HepG2 (cell line): ENCODE measurements at regions not wholly inside any gene's neighbourhood (a gene's known extent, or its start where the extent isn't known, plus 50 kb on each side); places are given as distances from the start of the nearest gene placed in this dataset.

ENCODE experiments used
- DDIT3 ChIP-seq: sonication (generic); formaldehyde crosslinking; IDR thresholded peaks from 2 replicates; pipeline ENCODE4 v1.4.0; 2020; ENCODE audit warnings: mild to moderate bottlenecking, missing genetic modification reagents
- DMAP1 ChIP-seq: IDR thresholded peaks from 2 replicates; pipeline ENCODE4 v1.6.1; 2016
- HMGXB4 ChIP-seq, 2 experiments: sonication (generic) in 1 of 2; formaldehyde crosslinking in 1 of 2; IDR thresholded peaks; 2 replicates each; pipeline versions ENCODE4 v1.4.0 to v1.6.1; 2018 to 2020; ENCODE audit warnings: missing genetic modification reagents in 2 of 2, borderline replicate concordance in 1 of 2, low read depth in 1 of 2, mild to moderate bottlenecking in 1 of 2, missing biosample characterization in 1 of 2
- KLF16 ChIP-seq, 2 experiments: sonication (generic) in 1 of 2; formaldehyde crosslinking in 1 of 2; IDR thresholded peaks; 2 replicates each; pipeline versions ENCODE4 v1.6.1 to v1.8.0; 2016 to 2023; ENCODE audit warnings: missing genetic modification reagents in 2 of 2, missing compliant biosample characterization in 1 of 2
- MED1 ChIP-seq: sonication (generic); formaldehyde crosslinking; IDR thresholded peaks from 2 replicates; pipeline ENCODE4 v1.4.0; 2020; ENCODE audit warnings: missing genetic modification reagents
- NFATC3 ChIP-seq: sonication (generic); formaldehyde crosslinking; IDR thresholded peaks from 2 replicates; pipeline ENCODE4 v1.5.1; 2020; ENCODE audit warnings: mild to moderate bottlenecking, missing genetic modification reagents
- SAP130 ChIP-seq: IDR thresholded peaks from 2 replicates; pipeline ENCODE4 v1.6.1; 2016; ENCODE audit warnings: low read depth
- SRSF9 ChIP-seq: fragments of 200-400 bp; formaldehyde crosslinking; IDR thresholded peaks from 2 replicates; pipeline ENCODE4 v1.6.1; 2018; ENCODE audit warnings: borderline replicate concordance, mild to moderate bottlenecking, low read depth, low read length; ENCODE audit not compliant: insufficient read depth, poor library complexity, severe bottlenecking
- TARDBP ChIP-seq: sonication (generic); formaldehyde crosslinking; IDR thresholded peaks from 2 replicates; pipeline ENCODE4 v1.8.0; 2022; ENCODE audit warnings: mild to moderate bottlenecking, missing genetic modification reagents
- TEAD3 ChIP-seq: optimal IDR thresholded peaks from 2 replicates; pipeline ENCODE3; 2016; ENCODE audit warnings: borderline replicate concordance
- YEATS4 ChIP-seq: sonication (generic); formaldehyde crosslinking; IDR thresholded peaks from 2 replicates; pipeline ENCODE4 v1.4.0; 2020; ENCODE audit warnings: missing genetic modification reagents, borderline replicate concordance
- ZBTB21 ChIP-seq: sonication (generic); formaldehyde crosslinking; IDR thresholded peaks from 2 replicates; pipeline ENCODE4 v1.4.0; 2020; ENCODE audit warnings: missing genetic modification reagents
- ZBTB34 ChIP-seq: sonication (generic); formaldehyde crosslinking; IDR thresholded peaks from 2 replicates; pipeline ENCODE4 v1.8.0; 2022; ENCODE audit warnings: mild to moderate bottlenecking, missing genetic modification reagents
- ZNF10 ChIP-seq: sonication (generic); formaldehyde crosslinking; IDR thresholded peaks from 2 replicates; pipeline ENCODE4 v1.4.0; 2020; ENCODE audit warnings: mild to moderate bottlenecking, low read depth, missing genetic modification reagents, borderline replicate concordance
- ZNF230 ChIP-seq: sonication (generic); formaldehyde crosslinking; IDR thresholded peaks from 2 replicates; pipeline ENCODE4 v1.4.0; 2020; ENCODE audit warnings: mild to moderate bottlenecking, missing genetic modification reagents
- ZNF331 ChIP-seq: sonication (generic); formaldehyde crosslinking; IDR thresholded peaks from 2 replicates; pipeline ENCODE4 v1.4.0; 2020; ENCODE audit warnings: missing genetic modification reagents
- ZNF740 ChIP-seq: sonication (generic); formaldehyde crosslinking; IDR thresholded peaks from 2 replicates; pipeline ENCODE4 v1.4.0; 2020; ENCODE audit warnings: missing genetic modification reagents
- ZNF746 ChIP-seq: sonication (generic); formaldehyde crosslinking; IDR thresholded peaks from 2 replicates; pipeline ENCODE4 v1.8.0; 2022; ENCODE audit warnings: mild to moderate bottlenecking, missing genetic modification reagents
- ZNF792 ChIP-seq: IDR thresholded peaks from 2 replicates; pipeline ENCODE4 v1.6.1; 2016
- TF ChIP-seq, protein P1 (sequence below): IDR thresholded peaks from 2 replicates; pipeline ENCODE4 v1.6.1; 2018; ENCODE audit warnings: missing genetic modification reagents, mild to moderate bottlenecking, missing compliant biosample characterization
- TF ChIP-seq, protein P2 (sequence below): sonication (generic); formaldehyde crosslinking; IDR thresholded peaks from 2 replicates; pipeline ENCODE4 v1.5.0; 2020; ENCODE audit warnings: mild to moderate bottlenecking, missing genetic modification reagents

DNA sequence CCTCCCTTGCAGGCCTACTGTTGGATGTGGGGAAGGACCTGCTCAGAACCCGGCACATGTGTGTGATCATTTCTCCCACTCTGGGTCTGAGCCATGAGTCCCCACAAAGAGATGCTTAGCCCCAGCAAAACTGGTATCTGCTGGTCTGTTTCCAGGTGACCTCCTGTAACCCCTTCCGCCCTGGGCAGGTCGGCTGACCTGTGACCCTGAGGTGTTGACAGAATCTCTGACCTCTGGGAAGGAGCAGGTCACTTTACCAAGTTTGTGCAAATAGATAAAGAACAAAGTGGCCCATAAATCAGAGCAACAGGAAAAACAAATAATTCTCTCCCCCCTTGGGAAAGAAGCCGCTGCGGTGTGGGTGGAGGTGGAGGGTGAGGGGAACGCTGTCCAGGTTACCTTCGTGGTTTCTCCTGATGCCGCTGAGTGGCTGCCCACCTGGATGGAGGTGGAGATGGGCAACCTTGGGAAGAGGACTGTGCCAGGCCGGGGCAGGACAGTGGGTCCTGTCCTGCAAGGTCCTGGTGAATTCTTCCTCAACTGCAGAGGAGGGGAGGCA lies 174.0 kb upstream of the MYCN start (continued):
- TF ChIP-seq, protein P1, sequence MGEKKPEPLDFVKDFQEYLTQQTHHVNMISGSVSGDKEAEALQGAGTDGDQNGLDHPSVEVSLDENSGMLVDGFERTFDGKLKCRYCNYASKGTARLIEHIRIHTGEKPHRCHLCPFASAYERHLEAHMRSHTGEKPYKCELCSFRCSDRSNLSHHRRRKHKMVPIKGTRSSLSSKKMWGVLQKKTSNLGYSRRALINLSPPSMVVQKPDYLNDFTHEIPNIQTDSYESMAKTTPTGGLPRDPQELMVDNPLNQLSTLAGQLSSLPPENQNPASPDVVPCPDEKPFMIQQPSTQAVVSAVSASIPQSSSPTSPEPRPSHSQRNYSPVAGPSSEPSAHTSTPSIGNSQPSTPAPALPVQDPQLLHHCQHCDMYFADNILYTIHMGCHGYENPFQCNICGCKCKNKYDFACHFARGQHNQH (CRISPR knock-in tag), result peak; percentile 82
- TF ChIP-seq SAP130 (peak; percentile 65), ZNF740 (peak; percentile 88; the same call in 1 of the 2 replicates), ZNF10 (no peak), TARDBP (CRISPR knock-in tag) (peak; percentile 98), ZBTB34 (CRISPR knock-in tag) (peak; percentile 86), DDIT3 (no peak), YEATS4 (CRISPR knock-in tag) (no peak), TEAD3 (CRISPR knock-in tag) (peak; percentile 72), SRSF9 (no peak), ZBTB21 (no peak), ZNF230 (CRISPR knock-in tag) (no peak), KLF16 (CRISPR knock-in tag; IDR thresholded peaks at IDR 0.05) (peak in 1 of 2 experiments; percentile 94; a peak in 2 of 4 replicates), NFATC3 (CRISPR knock-in tag) (peak; percentile 85; the same call in 1 of the 2 replicates), ZNF331 (CRISPR knock-in tag) (peak; percentile 77), DMAP1 (CRISPR knock-in tag) (no peak), ZNF792 (CRISPR knock-in tag) (peak; percentile 55; the same call in 1 of the 2 replicates), HMGXB4 (CRISPR knock-in tag; IDR thresholded peaks at IDR 0.05; ENCODE audit: borderline replicate concordance in 1 of 2, low read depth in 1 of 2) (no peak), ZNF746 (CRISPR knock-in tag) (0 out of 2 replicates have a peak, but pooled peaks have one; percentile 69), MED1 (CRISPR knock-in tag) (peak; percentile 82)
- TF ChIP-seq, protein P2, sequence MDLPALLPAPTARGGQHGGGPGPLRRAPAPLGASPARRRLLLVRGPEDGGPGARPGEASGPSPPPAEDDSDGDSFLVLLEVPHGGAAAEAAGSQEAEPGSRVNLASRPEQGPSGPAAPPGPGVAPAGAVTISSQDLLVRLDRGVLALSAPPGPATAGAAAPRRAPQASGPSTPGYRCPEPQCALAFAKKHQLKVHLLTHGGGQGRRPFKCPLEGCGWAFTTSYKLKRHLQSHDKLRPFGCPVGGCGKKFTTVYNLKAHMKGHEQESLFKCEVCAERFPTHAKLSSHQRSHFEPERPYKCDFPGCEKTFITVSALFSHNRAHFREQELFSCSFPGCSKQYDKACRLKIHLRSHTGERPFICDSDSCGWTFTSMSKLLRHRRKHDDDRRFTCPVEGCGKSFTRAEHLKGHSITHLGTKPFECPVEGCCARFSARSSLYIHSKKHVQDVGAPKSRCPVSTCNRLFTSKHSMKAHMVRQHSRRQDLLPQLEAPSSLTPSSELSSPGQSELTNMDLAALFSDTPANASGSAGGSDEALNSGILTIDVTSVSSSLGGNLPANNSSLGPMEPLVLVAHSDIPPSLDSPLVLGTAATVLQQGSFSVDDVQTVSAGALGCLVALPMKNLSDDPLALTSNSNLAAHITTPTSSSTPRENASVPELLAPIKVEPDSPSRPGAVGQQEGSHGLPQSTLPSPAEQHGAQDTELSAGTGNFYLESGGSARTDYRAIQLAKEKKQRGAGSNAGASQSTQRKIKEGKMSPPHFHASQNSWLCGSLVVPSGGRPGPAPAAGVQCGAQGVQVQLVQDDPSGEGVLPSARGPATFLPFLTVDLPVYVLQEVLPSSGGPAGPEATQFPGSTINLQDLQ (CRISPR knock-in tag), result peak; percentile 80
